ENCODE measurements at regions not wholly inside any gene's neighbourhood (a gene's known extent, or its start where the extent isn't known, plus 50 kb on each side); places are given as distances from the start of the nearest gene placed in this dataset.

DNA sequence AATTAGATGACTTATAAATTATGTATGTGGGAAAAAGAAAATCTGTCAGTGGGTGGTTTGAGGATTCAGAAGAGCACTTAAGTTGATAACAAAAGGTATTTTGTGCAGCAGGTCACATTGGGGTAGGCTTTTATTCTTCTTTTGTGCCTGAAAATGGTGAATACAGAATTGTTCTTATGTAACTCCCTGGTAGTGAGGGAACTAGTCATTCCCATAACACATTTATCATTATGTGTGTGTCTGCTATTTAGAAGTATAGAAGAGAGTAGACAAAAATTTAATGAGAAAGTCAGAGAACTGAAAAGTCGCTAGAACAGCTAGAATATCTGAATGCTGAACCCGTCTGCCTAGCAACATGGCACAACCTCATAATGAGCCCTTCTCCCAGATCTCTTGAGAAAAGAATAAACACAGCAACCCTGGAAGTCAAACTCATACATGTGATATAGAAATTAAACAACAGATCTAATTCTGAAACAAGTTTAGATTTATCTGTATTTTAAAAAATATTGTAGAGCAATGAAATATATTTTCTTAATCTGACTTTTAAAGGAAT, 111.8 kb upstream of the EDNRB start (continued):
- no peak for TF ChIP-seq ZNF761 (CRISPR knock-in tag; conservative IDR thresholded peaks at IDR 0.05)
- TF ChIP-seq, protein P1, sequence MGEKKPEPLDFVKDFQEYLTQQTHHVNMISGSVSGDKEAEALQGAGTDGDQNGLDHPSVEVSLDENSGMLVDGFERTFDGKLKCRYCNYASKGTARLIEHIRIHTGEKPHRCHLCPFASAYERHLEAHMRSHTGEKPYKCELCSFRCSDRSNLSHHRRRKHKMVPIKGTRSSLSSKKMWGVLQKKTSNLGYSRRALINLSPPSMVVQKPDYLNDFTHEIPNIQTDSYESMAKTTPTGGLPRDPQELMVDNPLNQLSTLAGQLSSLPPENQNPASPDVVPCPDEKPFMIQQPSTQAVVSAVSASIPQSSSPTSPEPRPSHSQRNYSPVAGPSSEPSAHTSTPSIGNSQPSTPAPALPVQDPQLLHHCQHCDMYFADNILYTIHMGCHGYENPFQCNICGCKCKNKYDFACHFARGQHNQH (CRISPR knock-in tag; IDR thresholded peaks at IDR 0.05): no peak
- no peak for TF ChIP-seq ZNF891 (CRISPR knock-in tag; IDR thresholded peaks at IDR 0.05)
- TF ChIP-seq TOE1 (CRISPR knock-in tag; IDR thresholded peaks at IDR 0.05): no peak
- no peak for TF ChIP-seq NCOA5 (CRISPR knock-in tag; IDR thresholded peaks at IDR 0.05)
- TF ChIP-seq ZNF557 (CRISPR knock-in tag; IDR thresholded peaks at IDR 0.05): no peak
- no peak for TF ChIP-seq SSRP1 (CRISPR knock-in tag; IDR thresholded peaks at IDR 0.05)
- TF ChIP-seq FLYWCH1 (CRISPR knock-in tag; IDR thresholded peaks at IDR 0.05): no peak
- TF ChIP-seq ZNF12 (CRISPR knock-in tag; IDR thresholded peaks at IDR 0.05): no peak
- TF ChIP-seq, protein P2, sequence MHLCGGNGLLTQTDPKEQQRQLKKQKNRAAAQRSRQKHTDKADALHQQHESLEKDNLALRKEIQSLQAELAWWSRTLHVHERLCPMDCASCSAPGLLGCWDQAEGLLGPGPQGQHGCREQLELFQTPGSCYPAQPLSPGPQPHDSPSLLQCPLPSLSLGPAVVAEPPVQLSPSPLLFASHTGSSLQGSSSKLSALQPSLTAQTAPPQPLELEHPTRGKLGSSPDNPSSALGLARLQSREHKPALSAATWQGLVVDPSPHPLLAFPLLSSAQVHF (CRISPR knock-in tag; IDR thresholded peaks at IDR 0.05): no peak

DNA sequence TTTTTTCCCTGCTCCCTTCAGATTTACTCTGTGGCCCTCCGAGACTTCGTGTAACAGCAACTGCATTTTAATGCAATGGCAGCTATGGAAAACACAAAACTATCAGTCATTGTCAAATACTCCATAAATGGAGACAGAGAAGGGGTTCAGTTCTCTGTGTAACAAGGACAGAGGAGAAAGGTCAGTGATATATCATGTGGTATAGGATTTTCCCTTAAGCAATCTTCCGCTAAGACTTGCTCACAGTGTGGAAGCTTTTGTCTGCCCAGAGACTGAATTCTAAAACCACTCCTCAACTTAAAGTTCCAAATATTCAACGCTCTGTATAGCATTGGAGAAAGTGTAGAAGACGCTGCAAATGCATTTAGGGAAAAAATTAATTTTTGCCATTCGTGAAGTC, 111.3 kb upstream of the EDNRB start:
- intact Hi-C loops (cut with micrococcal nuclease; ENCODE audit: unreplicated experiment) (no loop called here), in situ Hi-C loops (cut with HindIII; ENCODE audit: extremely low pct_ligation_motif_present, low pct_unique_long_range_greater_than_20kb) (no loop called here)
- TF ChIP-seq CEBPB (IDR thresholded peaks at IDR 0.05; ENCODE audit: borderline replicate concordance, low read depth, low read length) (no peak), GZF1 (CRISPR knock-in tag; IDR thresholded peaks at IDR 0.05) (no peak)
- Histone ChIP-seq H3K4me2 (ENCODE audit: low read depth, low read length) (no peak overlapping the region), H3K4me3 (replicated peaks in 1 of 3; ENCODE audit: insufficient read depth in 1 of 3, low read depth in 2 of 3, low read length in 3 of 3) (no peak overlapping the region), H3K27me3 (ENCODE audit: control insufficient read depth in 1 of 2, insufficient read depth in 2 of 2, low read length in 2 of 2) (no peaks in the 10 kb centered on the region; a peak in 1 of 5 replicates), H3K9ac (ENCODE audit: insufficient read depth, low read depth, low read length) (no peak overlapping the region), H3K4me1 (ENCODE audit: insufficient read depth, low read length) (no peaks in the 10 kb centered on the region), H3K27ac (ENCODE audit: extremely low read length, insufficient read depth, low read length) (no peak overlapping the region), H3K36me3 (replicated peaks in 1 of 2; ENCODE audit: control insufficient read depth in 1 of 2, insufficient read depth in 2 of 2, low read length in 2 of 2) (no peaks in the 10 kb centered on the region), H4K20me1 (ENCODE audit: insufficient read depth, low read length) (no peaks in the 10 kb centered on the region), H3K9me3 (ENCODE audit: low read length) (peaks cover 30% of the 10 kb centered on the region), H3K79me2 (ENCODE audit: insufficient read depth, low read length) (no peaks in the 10 kb centered on the region), H2AFZ (ENCODE audit: low read length) (no peak overlapping the region)
- CTCF ChIA-PET (ENCODE audit: low intra/inter-chr PET ratio, low total read pairs): no interaction called here
- no peak for DNase-seq (ENCODE audit: low spot score)
- POLR2A ChIA-PET: no interaction called here
- no TSS peak for BruUV-seq (replicated peaks)
- no peak for ATAC-seq
- no peak for FAIRE-seq
- WGBS (ENCODE audit: low lambda C conversion rate): 16% methylated on average over 6 of the region's 6 CpGs

Data from HepG2 (cell line).